CD4-positive, alpha-beta T cell (primary cell): ENCODE measurements at regions not wholly inside any gene's neighbourhood (a gene's known extent, or its start where the extent isn't known, plus 50 kb on each side); places are given as distances from the start of the nearest gene placed in this dataset.

Experiments
- ATAC-seq: fragments of 200-7000 bp; cut with Tn5 transposase; one replicate; pipeline ENCODE4 v1.10.0; 2022; ENCODE audit warnings: mild to moderate bottlenecking; ENCODE audit not compliant: poor library complexity
- CTCF ChIA-PET: fragments of 350-600 bp; sonication (Branson Sonifier 250); formaldehyde crosslinking; loops from one replicate; lab custom pipeline; 2021; ENCODE audit warnings: antibody characterized with exemption, inconsistent platforms; lab: Charles Lee
- POLR2A ChIA-PET: fragments of 350-600 bp; sonication (Branson Sonifier 250); formaldehyde crosslinking; loops from one replicate; lab custom pipeline; 2021; ENCODE audit warnings: antibody characterized with exemption, inconsistent platforms; lab: Charles Lee
- DNase-seq, 14 experiments: peaks; one replicate each; pipeline ENCODE4 v3.0.0-alpha.2; 2013 to 2020; ENCODE audit warnings: mixed read lengths in 2 of 14
- H3K27ac ChIP-seq, 2 donors: one replicate each; pipeline versions ENCODE4 v1.5.1 to v1.7.0; 2013; ENCODE audit warnings: low read length in 2 of 2, low read depth in 1 of 2, mild to moderate bottlenecking in 1 of 2
- H3K27me3 ChIP-seq, 2 experiments: 1 replicate in 1 of 2; 2 replicates in 1 of 2; pipeline versions ENCODE4 v1.6.1 to v1.7.0; 2013; ENCODE audit warnings: low read length in 2 of 2, control low read depth in 1 of 2, mild to moderate bottlenecking in 1 of 2, moderate library complexity in 1 of 2; ENCODE audit not compliant: insufficient read depth in 2 of 2, control insufficient read depth in 1 of 2
- H3K36me3 ChIP-seq: one replicate; pipeline ENCODE4 v1.6.1; 2013; ENCODE audit warnings: low read length, control low read depth; ENCODE audit not compliant: insufficient read depth
- H3K4me1 ChIP-seq: one replicate; pipeline ENCODE4 v1.6.1; 2013; ENCODE audit warnings: low read length, control low read depth; ENCODE audit not compliant: insufficient read depth
- H3K4me3 ChIP-seq: one replicate; pipeline ENCODE4 v1.5.1; 2013; ENCODE audit warnings: mild to moderate bottlenecking, low read length, moderate library complexity
- H3K9me3 ChIP-seq, 2 experiments: 1 replicate in 1 of 2; 2 replicates in 1 of 2; pipeline versions ENCODE4 v1.6.1 to v1.7.0; 2013; ENCODE audit warnings: low read length in 2 of 2, mild to moderate bottlenecking in 2 of 2, control low read depth in 1 of 2, moderate library complexity in 1 of 2; ENCODE audit not compliant: control insufficient read depth in 1 of 2, insufficient read depth in 1 of 2
- H3K27ac Mint-ChIP-seq: one replicate; pipeline ENCODE4 v1.8.0; 2020; ENCODE audit warnings: mixed read lengths
- H3K27me3 Mint-ChIP-seq: one replicate; pipeline ENCODE4 v1.8.0; 2021; ENCODE audit warnings: mixed read lengths
- H3K36me3 Mint-ChIP-seq: one replicate; pipeline ENCODE4 v1.8.0; 2021; ENCODE audit warnings: low read depth, mixed read lengths
- H3K4me1 Mint-ChIP-seq: one replicate; pipeline ENCODE4 v1.8.0; 2021; ENCODE audit warnings: low read depth, mixed read lengths
- H3K4me3 Mint-ChIP-seq: one replicate; pipeline ENCODE4 v1.8.0; 2020; ENCODE audit warnings: mild to moderate bottlenecking, mixed read lengths
- H3K9me3 Mint-ChIP-seq: one replicate; pipeline ENCODE4 v1.8.0; 2020; ENCODE audit warnings: mixed read lengths
- CTCF ChIP-seq: fragments of 200-600 bp; IDR thresholded peaks from one replicate; pipeline ENCODE4 v1.8.0; 2022; ENCODE audit warnings: antibody characterized with exemption, mild to moderate bottlenecking
- intact Hi-C, 2 experiments: fragments of 100-400 bp; cut with DNase I in 1 of 2; cut with micrococcal nuclease in 1 of 2; formaldehyde crosslinking; loops; one replicate each; pipeline versions ENCODE4 v1.15.1 to v1.9.0; 2023 to 2025; cut with DNase I, micrococcal nuclease

- Histone ChIP-seq H3K27me3 (no peaks in the 10 kb centered on the region), H3K4me3 (no peak overlapping the region), H3K4me1 (peaks cover 82% of the 10 kb centered on the region), H3K9me3 (no peaks in the 10 kb centered on the region), H3K36me3 (no peaks in the 10 kb centered on the region), H3K27ac (peak overlapping the region; percentile 78 to 80)
- DNase-seq: no peak
- Mint-ChIP-seq H3K36me3 (no peaks in the 10 kb centered on the region), H3K9me3 (no peaks in the 10 kb centered on the region), H3K27me3 (no peaks in the 10 kb centered on the region), H3K27ac (peak overlapping the region; percentile 93), H3K4me3 (peak overlapping the region; percentile 46), H3K4me1 (peaks cover 98% of the 10 kb centered on the region)
- intact Hi-C loops: loop anchor here in 1 of 2 experiments (5.0 kb wide), 1 partner anchor 35 kb away; no protein-coding TSS in a partner anchor
- POLR2A ChIA-PET: interaction anchor here (1.5 to 13.1 kb wide), 3 partner anchors 12 to 1090 kb away, joined by 5 to 468 read pairs (median 6); no protein-coding TSS in a partner anchor
- ATAC-seq: no peak
- CTCF ChIA-PET: no interaction called here
- TF ChIP-seq CTCF: no peak
Observed at GRCh38 chr14:98176892-98177291, 1095.1 kb downstream of the BCL11B start.

- H3K27me3 Mint-ChIP-seq: no peaks in the 10 kb centered on the region
- Histone ChIP-seq H3K27me3 (no peaks in the 10 kb centered on the region), H3K4me1 (peaks cover 82% of the 10 kb centered on the region), H3K27ac (peak overlapping the region; percentile 78 to 80), H3K9me3 (no peaks in the 10 kb centered on the region), H3K4me3 (no peak overlapping the region), H3K36me3 (no peaks in the 10 kb centered on the region)
- peaks cover 98% of the 10 kb centered on the region for H3K4me1 Mint-ChIP-seq
- intact Hi-C loops: loop anchor here in 1 of 2 experiments (5.0 kb wide), 1 partner anchor 35 kb away; no protein-coding TSS in a partner anchor
- peak overlapping the region; percentile 32 for H3K4me3 Mint-ChIP-seq
- TF ChIP-seq CTCF: no peak
- DNase-seq (peak in 7 of 14 experiments; percentile 25 to 71 (median 51)), ATAC-seq (no peak)
- H3K36me3 Mint-ChIP-seq: peaks cover 4% of the 10 kb centered on the region
- no peaks in the 10 kb centered on the region for H3K9me3 Mint-ChIP-seq
- ChIA-PET CTCF (no interaction called here), POLR2A (interaction anchor here (1.5 to 13.1 kb wide), 3 partner anchors 11 to 39 kb away, joined by 5 to 468 read pairs (median 17); no protein-coding TSS in a partner anchor)
- peak overlapping the region; percentile 93 for H3K27ac Mint-ChIP-seq
Observed at GRCh38 chr14:98177551-98177950, 1094.4 kb downstream of the BCL11B start.

GRCh38 chr14:98181241-98181640 is 1090.8 kb downstream of the BCL11B start:
- CTCF ChIA-PET: interaction anchor here (1.0 kb wide), 1 partner anchor 40 kb away, joined by 3 read pairs; no protein-coding TSS in a partner anchor

More at GRCh38 chr14:98181241-98181640, 1090.8 kb downstream of the BCL11B start:
- peak overlapping the region; percentile 93 for H3K27ac Mint-ChIP-seq
- no peaks in the 10 kb centered on the region for H3K27me3 Mint-ChIP-seq
- TF ChIP-seq CTCF: no peak
- H3K36me3 Mint-ChIP-seq: peaks cover 6% of the 10 kb centered on the region
- Histone ChIP-seq H3K9me3 (no peaks in the 10 kb centered on the region), H3K27me3 (no peaks in the 10 kb centered on the region), H3K27ac (peak overlapping the region in 1 of 2 donors; percentile 8), H3K4me1 (peaks cover 85% of the 10 kb centered on the region), H3K36me3 (no peaks in the 10 kb centered on the region), H3K4me3 (no peak overlapping the region)
- ATAC-seq (no peak), DNase-seq (no peak)
- H3K4me3 Mint-ChIP-seq: peak overlapping the region; percentile 35
- H3K9me3 Mint-ChIP-seq: peaks cover 2% of the 10 kb centered on the region
- peaks cover 98% of the 10 kb centered on the region for H3K4me1 Mint-ChIP-seq
- intact Hi-C loops: no loop called here
- POLR2A ChIA-PET: interaction anchor here (0.6 to 18.0 kb wide), 6 partner anchors 8 to 1085 kb away, joined by 3 to 468 read pairs (median 138); partner anchors contain the start of gene BCL11B
